ENCODE measurements at regions not wholly inside any gene's neighbourhood (a gene's known extent, or its start where the extent isn't known, plus 50 kb on each side); places are given as distances from the start of the nearest gene placed in this dataset.

DNA sequence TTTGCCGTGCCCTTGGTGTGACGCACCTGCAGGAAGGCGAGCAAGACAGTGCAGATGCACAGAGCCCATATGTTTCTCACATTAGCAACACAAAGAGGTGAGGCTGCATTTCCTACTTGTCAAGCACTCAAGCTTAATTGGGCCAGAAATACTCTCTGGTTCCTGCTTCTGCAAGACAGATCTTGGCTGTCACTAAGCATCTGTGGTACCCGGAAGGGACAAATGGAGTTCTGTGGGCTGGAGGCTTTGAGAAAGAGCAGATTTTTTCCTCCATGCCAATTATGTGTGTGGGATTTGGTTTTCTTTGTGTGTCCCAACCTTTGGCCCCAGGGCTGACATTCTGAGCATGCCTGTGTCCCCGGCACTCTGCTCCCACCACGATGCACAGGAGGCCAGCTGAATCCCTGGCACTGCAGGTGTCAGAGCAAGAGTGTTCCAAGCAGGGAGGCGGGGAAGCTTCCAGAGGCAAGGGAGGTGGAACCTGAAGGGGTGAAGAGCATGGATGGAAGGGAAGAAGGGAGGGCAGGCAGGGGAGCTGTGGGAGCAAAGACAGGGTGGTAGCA is 52.0 kb upstream of the STUM start:
- no peak for TF ChIP-seq CTCF (IDR thresholded peaks at IDR 0.05)
- ATAC-seq (no peak), DNase-seq (no peak)
- no peaks in the 10 kb centered on the region for H3K4me1 ChIP-seq
- no peaks in the 10 kb centered on the region for H3K36me3 ChIP-seq
- H3K27me3 ChIP-seq (ENCODE audit: low read depth) = no peaks in the 10 kb centered on the region
- H3K4me3 ChIP-seq = no peak overlapping the region
- intact Hi-C loops (cut with DNase I) = no loop called here
- no peaks in the 10 kb centered on the region for H3K9me3 ChIP-seq
- H3K27ac ChIP-seq = no peak overlapping the region

DNA sequence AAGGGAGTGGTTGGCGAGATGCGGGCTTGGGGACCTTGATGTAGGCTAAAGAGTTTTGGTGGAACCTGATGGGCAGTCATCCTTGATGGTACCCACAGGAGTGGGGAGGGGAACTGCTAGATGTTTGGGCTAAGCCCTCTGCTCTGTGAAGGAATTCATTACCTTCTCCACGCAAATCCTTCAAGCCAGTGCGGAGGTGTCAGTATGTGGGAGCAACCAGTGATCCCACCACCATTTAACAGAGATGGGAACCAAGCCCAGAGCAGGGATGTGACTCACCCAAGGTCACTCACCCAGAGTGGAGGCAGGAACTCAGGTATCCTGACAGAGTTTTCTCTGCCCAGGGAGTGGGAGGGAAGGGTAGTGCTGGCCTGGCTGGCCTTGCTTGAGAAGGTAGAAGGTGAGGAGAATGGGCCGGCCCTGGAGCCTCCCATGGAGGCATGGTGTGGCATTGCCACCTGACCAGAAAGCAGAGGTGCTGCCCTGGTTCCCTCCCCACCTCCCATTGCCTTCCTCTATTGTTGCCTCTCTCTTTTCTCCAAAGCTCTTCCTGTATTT is 51.2 kb upstream of the STUM start:
- Histone ChIP-seq H3K27ac (no peak overlapping the region), H3K27me3 (ENCODE audit: low read depth) (no peaks in the 10 kb centered on the region), H3K4me1 (no peaks in the 10 kb centered on the region), H3K4me3 (no peak overlapping the region), H3K9me3 (no peaks in the 10 kb centered on the region), H3K36me3 (no peaks in the 10 kb centered on the region)
- DNase-seq (no peak), ATAC-seq (no peak)
- no peak for TF ChIP-seq CTCF (IDR thresholded peaks at IDR 0.05)
- intact Hi-C loops (cut with DNase I) = no loop called here

DNA sequence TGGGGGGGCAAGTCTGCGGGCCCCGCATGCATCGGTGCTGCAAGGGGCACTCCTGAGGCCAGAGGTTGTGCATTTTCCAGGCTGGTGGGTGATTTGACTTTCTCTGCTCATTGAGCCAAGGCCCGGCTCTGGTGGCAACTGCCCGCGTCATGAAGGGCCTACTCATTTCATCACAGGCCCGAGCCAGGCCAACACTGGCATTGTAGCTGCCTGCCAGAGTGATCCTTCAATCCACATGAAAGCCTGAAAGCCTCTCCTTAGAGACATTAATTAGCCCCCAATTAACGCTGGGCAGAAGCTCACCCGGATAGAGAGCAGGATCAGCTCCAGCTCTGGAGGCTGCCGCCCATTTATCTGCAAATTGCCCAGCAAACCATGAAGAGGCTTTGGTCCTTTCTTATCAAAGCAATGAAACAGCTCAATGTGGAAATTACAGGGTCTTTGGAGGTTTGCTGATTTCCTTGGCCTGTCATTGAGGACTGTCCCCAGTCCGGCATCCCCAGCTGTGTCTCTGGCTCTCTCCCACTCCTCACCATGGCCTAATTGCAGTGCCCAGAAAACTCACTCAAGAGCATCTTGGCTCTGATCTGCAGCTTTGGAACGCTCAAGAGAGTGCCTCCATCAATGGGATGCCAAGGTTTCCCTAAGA is 50.4 kb upstream of the STUM start:
- TF ChIP-seq CTCF (IDR thresholded peaks at IDR 0.05) = no peak
- intact Hi-C loops (cut with DNase I) = no loop called here
- no peak overlapping the region for H3K4me3 ChIP-seq
- H3K27me3 ChIP-seq (ENCODE audit: low read depth) = no peaks in the 10 kb centered on the region
- H3K36me3 ChIP-seq = no peaks in the 10 kb centered on the region
- no peaks in the 10 kb centered on the region for H3K4me1 ChIP-seq
- no peak overlapping the region for H3K27ac ChIP-seq
- DNase-seq = no peak
- no peaks in the 10 kb centered on the region for H3K9me3 ChIP-seq
- no peak for ATAC-seq

- DNase-seq (no peak), ATAC-seq (no peak)
- intact Hi-C loops (cut with DNase I) = no loop called here
- Histone ChIP-seq H3K27me3 (ENCODE audit: low read depth) (no peaks in the 10 kb centered on the region), H3K36me3 (no peaks in the 10 kb centered on the region), H3K4me3 (no peak overlapping the region), H3K4me1 (no peaks in the 10 kb centered on the region), H3K27ac (no peak overlapping the region), H3K9me3 (no peaks in the 10 kb centered on the region)
- no peak for TF ChIP-seq CTCF (IDR thresholded peaks at IDR 0.05)
These were observed 49.9 kb upstream of the STUM start for GRCh38 chr1:226498640-226499008.

All from lower lobe of right lung (tissue), 2 donors.